Psoas muscle (tissue), 7 donors: ENCODE measurements at regions not wholly inside any gene's neighbourhood (a gene's known extent, or its start where the extent isn't known, plus 50 kb on each side); places are given as distances from the start of the nearest gene placed in this dataset.
"Not testable (repeated sequence)": the region's sequence is repeated elsewhere in the genome, so short reads cannot be mapped to it uniquely, and the experiment has no call there.

Source experiments
- ATAC-seq, 4 donors: fragments of 200-7000 bp; cut with Tn5 transposase; one replicate each; pipeline ENCODE4 v1.9.1; 2020; ENCODE audit warnings: moderate library complexity in 3 of 4, mild to moderate bottlenecking in 2 of 4
- DNase-seq, 2 donors: peaks; one replicate each; pipeline ENCODE4 v3.0.0-alpha.2; 2020
- H3K27ac ChIP-seq: fragments of 200-600 bp; one replicate; pipeline ENCODE4 v1.8.0; 2022
- H3K27me3 ChIP-seq, 3 donors: fragments of 200-600 bp in 1 of 3; one replicate each; pipeline versions ENCODE4 v1.6.1 to v1.8.0; 2013 to 2022; ENCODE audit warnings: low read length in 2 of 3, mild to moderate bottlenecking in 2 of 3, moderate library complexity in 1 of 3; ENCODE audit not compliant: insufficient read depth in 3 of 3
- H3K36me3 ChIP-seq, 2 donors: fragments of 200-600 bp in 1 of 2; one replicate each; pipeline versions ENCODE4 v1.6.1 to v1.8.0; 2013 to 2022; ENCODE audit warnings: low read depth in 1 of 2, mild to moderate bottlenecking in 1 of 2, moderate library complexity in 1 of 2; ENCODE audit not compliant: insufficient read depth in 1 of 2
- H3K4me1 ChIP-seq: fragments of 200-600 bp; one replicate; pipeline ENCODE4 v1.8.0; 2022
- H3K4me3 ChIP-seq: fragments of 200-600 bp; one replicate; pipeline ENCODE4 v1.8.0; 2022; ENCODE audit warnings: mild to moderate bottlenecking
- H3K9me3 ChIP-seq: fragments of 200-600 bp; one replicate; pipeline ENCODE4 v1.8.0; 2022
- CTCF ChIP-seq: fragments of 200-600 bp; IDR thresholded peaks from one replicate; pipeline ENCODE4 v1.8.0; 2022; ENCODE audit warnings: antibody characterized with exemption
- whole genome bisulfite sequencing, 3 donors: extraction: QIAGEN DNeasy Blood & Tissue Kit; methylation state at CpG; one replicate each; pipeline versions ENCODE4 v1.1.6 to v1.1.7; 2013; 5-methylcytosine and 5-hydroxymethylcytosine counted together
- intact Hi-C, 2 donors: fragments of 100-400 bp; cut with DNase I; formaldehyde crosslinking; loops; one replicate each; pipeline versions ENCODE4 v1.11.0 to v1.14.2; 2022
- donor health status: healthy with polysubstance abuse.
- donor health status: DM: no; HTN: no; CAD: no; lungs with moderate emphysema.
- donor health status: Bipolar disorder and iron deficiency.
- donor health status: healthy.
- donor health status: DM: yes; HTN: yes; CAD: no.
- donor health status: DM: no; HTN: no; CAD: no.
- donor health status: DM: yes; HTN: yes; CAD: no.

- Histone ChIP-seq H3K27ac (no peak overlapping the region), H3K36me3 (no peaks in the 10 kb centered on the region), H3K9me3 (peaks cover 11% of the 10 kb centered on the region), H3K4me1 (no peaks in the 10 kb centered on the region), H3K4me3 (no peak overlapping the region), H3K27me3 (no peaks in the 10 kb centered on the region)
- DNase-seq (no peak), ATAC-seq (no peak)
- intact Hi-C loops, result no loop called here
- no peak for TF ChIP-seq CTCF
Measured at GRCh38 chr15:47119349-47119748, 598.0 kb upstream of the SEMA6D start.

- intact Hi-C loops, result loop anchor here in 1 of 2 donors (5.0 kb wide), 1 partner anchor 53 kb away; no protein-coding TSS in a partner anchor
- no peak overlapping the region for H3K4me3 ChIP-seq
- H3K27ac ChIP-seq, result no peak overlapping the region
Measured at GRCh38 chr15:47124430-47125102, 592.7 kb upstream of the SEMA6D start.

GRCh38 chr15:47129033-47129432 lies 588.3 kb upstream of the SEMA6D start:
- Histone ChIP-seq H3K4me3 (no peak overlapping the region), H3K36me3 (no peaks in the 10 kb centered on the region), H3K4me1 (no peaks in the 10 kb centered on the region), H3K9me3 (peaks cover 7% of the 10 kb centered on the region), H3K27ac (no peak overlapping the region), H3K27me3 (no peaks in the 10 kb centered on the region)
- intact Hi-C loops, result loop anchor here in 1 of 2 donors (5.0 kb wide), 1 partner anchor 48 kb away; no protein-coding TSS in a partner anchor
- ATAC-seq (no peak), DNase-seq (no peak)
- TF ChIP-seq CTCF, result no peak
- 77 to 84% (median 84%) methylated on average over 3 of the region's 3 CpGs for WGBS, 3 donors

More at GRCh38 chr15:47124430-47125102, 592.7 kb upstream of the SEMA6D start:
- no peak for DNase-seq
- TF ChIP-seq CTCF, result no peak
- Histone ChIP-seq H3K4me1 (no peaks in the 10 kb centered on the region), H3K9me3 (peaks cover 18% of the 10 kb centered on the region), H3K36me3 (no peaks in the 10 kb centered on the region), H3K27me3 (no peaks in the 10 kb centered on the region)
- ATAC-seq, result no peak
- 78 to 89% (median 83%) methylated on average over 3 of the region's 3 CpGs for WGBS, 3 donors

GRCh38 chr15:47131450-47131849 lies 585.9 kb upstream of the SEMA6D start:
- DNase-seq, H3K9me3 ChIP-seq, H3K4me3 ChIP-seq, H3K4me1 ChIP-seq, H3K27me3 ChIP-seq, ATAC-seq, H3K36me3 ChIP-seq, H3K27ac ChIP-seq: not testable (repeated sequence)
- 77 to 91% (median 81%) methylated on average over 1 to 4 of the region's 7 CpGs for WGBS, 3 donors
- intact Hi-C loops, result loop anchor here in 1 of 2 donors (10.0 kb wide), 1 partner anchor 373 kb away; no protein-coding TSS in a partner anchor

- H3K27me3 ChIP-seq, result no peaks in the 10 kb centered on the region
- intact Hi-C loops, result loop anchor here in 1 of 2 donors (10.0 kb wide), 1 partner anchor 370 kb away; no protein-coding TSS in a partner anchor
- no peak overlapping the region for H3K4me3 ChIP-seq
- ATAC-seq (no peak), DNase-seq (no peak)
- no peaks in the 10 kb centered on the region for H3K9me3 ChIP-seq
- no peaks in the 10 kb centered on the region for H3K36me3 ChIP-seq
- no peak for TF ChIP-seq CTCF
- no peaks in the 10 kb centered on the region for H3K4me1 ChIP-seq
- no peak overlapping the region for H3K27ac ChIP-seq
- 60 to 66% (median 64%) methylated on average over 2 of the region's 2 CpGs for WGBS, 3 donors
Measured at GRCh38 chr15:47135267-47135666, 582.0 kb upstream of the SEMA6D start.
